PC-9 (cell line): ENCODE measurements at regions not wholly inside any gene's neighbourhood (a gene's known extent, or its start where the extent isn't known, plus 50 kb on each side); places are given as distances from the start of the nearest gene placed in this dataset.

Experiments
- BruUV-seq: library from RNA; stranded (reverse); fragments of 400-500 nt; replicated peaks from 2 replicates; lab custom pipeline; 2021; lab: Mats Ljungman, UMichigan
- CTCF ChIA-PET: fragments of 300-600 bp; sonication (Branson Sonifier 250); formaldehyde crosslinking; loops from one replicate; lab custom pipeline; 2022; ENCODE audit warnings: antibody characterized with exemption; lab: Charles Lee
- POLR2A ChIA-PET: fragments of 300-600 bp; sonication (Branson Sonifier 250); formaldehyde crosslinking; loops from one replicate; lab custom pipeline; 2022; ENCODE audit warnings: antibody characterized with exemption; ENCODE audit not compliant: unreplicated experiment; lab: Charles Lee
- DNase-seq, 2 experiments: peaks; one replicate each; pipeline versions ENCODE4 v3.0.0 to v3.0.0-alpha.2; 2015 to 2022; ENCODE audit warnings: mixed read lengths in 1 of 2
- H2AFZ ChIP-seq: fragments of 200-600 bp; sonication (generic); 2 replicates; pipeline ENCODE4 v1.8.1; 2017; ENCODE audit warnings: antibody characterized with exemption
- H3F3A ChIP-seq: fragments of 200-600 bp; sonication (generic); 2 replicates; pipeline ENCODE4 v1.8.1; 2017; ENCODE audit warnings: antibody characterized with exemption, mild to moderate bottlenecking, low read depth; ENCODE audit not compliant: insufficient read depth
- H3K27ac ChIP-seq: fragments of 200-600 bp; sonication (generic); 2 replicates; pipeline ENCODE4 v1.6.1; 2016; ENCODE audit warnings: mixed run types
- H3K27me3 ChIP-seq: fragments of 200-600 bp; sonication (generic); 2 replicates; pipeline ENCODE4 v1.6.1; 2016; ENCODE audit warnings: low read depth, mixed run types; ENCODE audit not compliant: insufficient read depth
- H3K36me3 ChIP-seq: fragments of 200-600 bp; sonication (generic); 2 replicates; pipeline ENCODE4 v1.6.1; 2016; ENCODE audit warnings: low read depth, mixed run types
- H3K4me1 ChIP-seq: fragments of 200-600 bp; sonication (generic); replicated peaks from 2 replicates; pipeline ENCODE4 v1.6.1; 2016; ENCODE audit warnings: mixed run types; ENCODE audit not compliant: insufficient read depth
- H3K4me2 ChIP-seq: fragments of 200-600 bp; sonication (generic); 2 replicates; pipeline ENCODE4 v1.6.1; 2017; ENCODE audit warnings: mixed run types
- H3K4me3 ChIP-seq: fragments of 200-600 bp; sonication (generic); 2 replicates; pipeline ENCODE4 v1.6.1; 2016; ENCODE audit warnings: mixed run types
- H3K79me2 ChIP-seq: fragments of 200-600 bp; sonication (generic); 2 replicates; pipeline ENCODE4 v1.6.1; 2017; ENCODE audit warnings: low read depth, mixed run types
- H3K9me2 ChIP-seq: fragments of 200-600 bp; sonication (generic); 2 replicates; pipeline ENCODE4 v1.8.1; 2017; ENCODE audit warnings: mild to moderate bottlenecking; ENCODE audit not compliant: insufficient read depth
- H3K9me3 ChIP-seq: fragments of 200-600 bp; sonication (generic); 2 replicates; pipeline ENCODE4 v1.8.1; 2016; ENCODE audit warnings: low read depth; ENCODE audit not compliant: insufficient read depth
- H4K20me1 ChIP-seq: fragments of 200-600 bp; sonication (generic); 2 replicates; pipeline ENCODE4 v1.8.1; 2017; ENCODE audit not compliant: insufficient read depth
- CTCF ChIP-seq: fragments of 200-600 bp; sonication (generic); conservative IDR thresholded peaks from 2 replicates; pipeline ENCODE4 v1.6.1; 2017; ENCODE audit warnings: mixed run types, antibody characterized with exemption, mild to moderate bottlenecking, moderate library complexity
- EZH2 ChIP-seq: fragments of 200-600 bp; sonication (generic); IDR thresholded peaks from 2 replicates; pipeline ENCODE4 v1.8.0; 2017; ENCODE audit warnings: antibody characterized with exemption, low read depth
- intact Hi-C: fragments of 100-400 bp; cut with micrococcal nuclease; formaldehyde crosslinking; loops from one replicate; pipeline ENCODE4 v1.10.0; 2022; ENCODE audit not compliant: unreplicated experiment

GRCh38 chr3:40994611-40995010 lies 204.7 kb upstream of the CTNNB1 start:
- no peak overlapping the region for H3K4me2 ChIP-seq
- CTCF ChIA-PET = interaction anchor here (0.7 kb wide), 1 partner anchor 71 kb away, joined by 3 read pairs; no protein-coding TSS in a partner anchor
- H3F3A ChIP-seq = no peaks in the 10 kb centered on the region
- no peaks in the 10 kb centered on the region for H3K4me1 ChIP-seq
- no peaks in the 10 kb centered on the region for H4K20me1 ChIP-seq
- H3K27ac ChIP-seq = no peak overlapping the region
- H2AFZ ChIP-seq = no peak overlapping the region
- no peaks in the 10 kb centered on the region for H3K36me3 ChIP-seq
- no peaks in the 10 kb centered on the region for H3K9me2 ChIP-seq
- TF ChIP-seq CTCF (no peak), EZH2 (no peak)
- H3K27me3 ChIP-seq = no peaks in the 10 kb centered on the region
- no peak overlapping the region for H3K4me3 ChIP-seq
- no TSS peak for BruUV-seq
- DNase-seq = no peak
- POLR2A ChIA-PET = no interaction called here
- intact Hi-C loops = no loop called here
- H3K9me3 ChIP-seq = no peaks in the 10 kb centered on the region
- no peaks in the 10 kb centered on the region for H3K79me2 ChIP-seq

- no peaks in the 10 kb centered on the region for H3K36me3 ChIP-seq
- H2AFZ ChIP-seq = no peak overlapping the region
- no peak for DNase-seq
- intact Hi-C loops = no loop called here
- no peaks in the 10 kb centered on the region for H3K9me2 ChIP-seq
- no peak overlapping the region for H3K4me2 ChIP-seq
- no peaks in the 10 kb centered on the region for H3F3A ChIP-seq
- TF ChIP-seq EZH2 (no peak), CTCF (no peak)
- CTCF ChIA-PET = no interaction called here
- no peaks in the 10 kb centered on the region for H3K27me3 ChIP-seq
- H3K9me3 ChIP-seq = no peaks in the 10 kb centered on the region
- no peaks in the 10 kb centered on the region for H3K79me2 ChIP-seq
- no peaks in the 10 kb centered on the region for H4K20me1 ChIP-seq
- H3K27ac ChIP-seq = no peak overlapping the region
- no TSS peak for BruUV-seq
- no peaks in the 10 kb centered on the region for H3K4me1 ChIP-seq
- no peak overlapping the region for H3K4me3 ChIP-seq
- POLR2A ChIA-PET = interaction anchor here (0.6 kb wide), 1 partner anchor 122 kb away, joined by 3 read pairs; no protein-coding TSS in a partner anchor
Measured at GRCh38 chr3:40995271-40995670, 204.0 kb upstream of the CTNNB1 start.

GRCh38 chr3:40996382-40996781 lies 202.9 kb upstream of the CTNNB1 start:
- H3K27me3 ChIP-seq = no peaks in the 10 kb centered on the region

More at GRCh38 chr3:40996382-40996781, 202.9 kb upstream of the CTNNB1 start:
- H3K4me1 ChIP-seq = no peaks in the 10 kb centered on the region
- no peaks in the 10 kb centered on the region for H3F3A ChIP-seq
- H3K27ac ChIP-seq = no peak overlapping the region
- no peak for DNase-seq
- ChIA-PET POLR2A (no interaction called here), CTCF (interaction anchor here (0.6 kb wide), 1 partner anchor 19 kb away, joined by 3 read pairs; no protein-coding TSS in a partner anchor)
- H2AFZ ChIP-seq = no peak overlapping the region
- intact Hi-C loops = no loop called here
- no peaks in the 10 kb centered on the region for H3K79me2 ChIP-seq
- no TSS peak for BruUV-seq
- no peaks in the 10 kb centered on the region for H3K36me3 ChIP-seq
- no peak overlapping the region for H3K4me3 ChIP-seq
- no peak for TF ChIP-seq CTCF
- no peak for TF ChIP-seq EZH2
- H3K9me2 ChIP-seq = no peaks in the 10 kb centered on the region
- no peaks in the 10 kb centered on the region for H3K9me3 ChIP-seq
- no peak overlapping the region for H3K4me2 ChIP-seq
- no peaks in the 10 kb centered on the region for H4K20me1 ChIP-seq
